ENCODE measurements at regions not wholly inside any gene's neighbourhood (a gene's known extent, or its start where the extent isn't known, plus 50 kb on each side); places are given as distances from the start of the nearest gene placed in this dataset.
A peak's percentile ranks its signal among the peaks of the same experiment; 100 is the strongest.

- ATAC-seq (peak; percentile 91), DNase-seq (ENCODE audit: low read depth, low spot score) (no peak)
- H4K20me1 ChIP-seq (ENCODE audit: insufficient read depth), result no peaks in the 10 kb centered on the region
- H3K4me2 ChIP-seq (ENCODE audit: low read length), result no peak overlapping the region
- ChIA-PET POLR2A (no interaction called here), CTCF (no interaction called here), RAD21 (ENCODE audit: low non-redundant PET in 1 of 2, low total read pairs in 2 of 2, uncharacterized antibody in 2 of 2, unreplicated experiment in 2 of 2) (no interaction called here)
- H3K27ac ChIP-seq (ENCODE audit: low read depth, low read length), result no peak overlapping the region
- H3K4me1 ChIP-seq (ENCODE audit: control insufficient read depth in 1 of 2, insufficient read depth in 2 of 2, low read length in 2 of 2), result no peaks in the 10 kb centered on the region
- no TSS peak for BruUV-seq (replicated peaks)
- H3K36me3 ChIP-seq (ENCODE audit: control insufficient read depth in 1 of 2, insufficient read depth in 2 of 2, low read length in 2 of 2), result no peaks in the 10 kb centered on the region
- no peak for TF ChIP-seq SIN3A (IDR thresholded peaks at IDR 0.05; ENCODE audit: low read depth)
- TF ChIP-seq CTCF (IDR thresholded peaks at IDR 0.05 in 2 of 3, conservative IDR thresholded peaks at IDR 0.05 in 1 of 3; ENCODE audit: borderline replicate concordance in 1 of 3, insufficient read depth in 1 of 3, low read depth in 2 of 3, low read length in 2 of 3), result peak; percentile 3 to 60 (median 55); a peak in 4 of 6 replicates
- peak; percentile 31; the same call in 1 of the 2 replicates for TF ChIP-seq RAD21 (IDR thresholded peaks at IDR 0.05; ENCODE audit: low read depth)
- H3K79me2 ChIP-seq (ENCODE audit: insufficient read depth, low read length), result no peaks in the 10 kb centered on the region
- H3K9me3 ChIP-seq (ENCODE audit: control insufficient read depth in 1 of 2, insufficient read depth in 1 of 2, low read depth in 1 of 2, low read length in 2 of 2), result peaks cover 0 to 9% of the 10 kb centered on the region in 2 experiments; a peak in 1 of 4 replicates
- intact Hi-C loops (cut with micrococcal nuclease), result no loop called here
- H3K9ac ChIP-seq (ENCODE audit: low read length), result no peak overlapping the region
- H3K9me2 ChIP-seq (ENCODE audit: insufficient read depth), result no peaks in the 10 kb centered on the region
- H2AFZ ChIP-seq (ENCODE audit: low read depth, low read length, poor library complexity, severe bottlenecking), result no peak overlapping the region
- H3K27me3 ChIP-seq (ENCODE audit: insufficient read depth, low read length), result no peaks in the 10 kb centered on the region
- no peak overlapping the region for H3K4me3 ChIP-seq (replicated peaks in 1 of 2; ENCODE audit: low read depth in 1 of 2, low read length in 2 of 2)
These were observed 54.9 kb upstream of the GNG2 start for GRCh38 chr14:51805541-51805940.

GRCh38 chr14:51806026-51807023 lies 54.1 kb upstream of the GNG2 start:
- intact Hi-C loops (cut with micrococcal nuclease), result no loop called here
- CTCF ChIA-PET, result no interaction called here
- H4K20me1 ChIP-seq (ENCODE audit: insufficient read depth), result no peaks in the 10 kb centered on the region
- no peaks in the 10 kb centered on the region for H3K36me3 ChIP-seq (ENCODE audit: control insufficient read depth in 1 of 2, insufficient read depth in 2 of 2, low read length in 2 of 2)
- H3K4me3 ChIP-seq (replicated peaks in 1 of 2; ENCODE audit: low read depth in 1 of 2, low read length in 2 of 2), result no peak overlapping the region
- POLR2A ChIA-PET, result no interaction called here
- no peaks in the 10 kb centered on the region for H3K9me2 ChIP-seq (ENCODE audit: insufficient read depth)
- RAD21 ChIA-PET (ENCODE audit: low non-redundant PET in 1 of 2, low total read pairs in 2 of 2, uncharacterized antibody in 2 of 2, unreplicated experiment in 2 of 2), result no interaction called here
- peaks cover 0 to 9% of the 10 kb centered on the region in 2 experiments; a peak in 1 of 4 replicates for H3K9me3 ChIP-seq (ENCODE audit: control insufficient read depth in 1 of 2, insufficient read depth in 1 of 2, low read depth in 1 of 2, low read length in 2 of 2)
- no peaks in the 10 kb centered on the region for H3K4me1 ChIP-seq (ENCODE audit: control insufficient read depth in 1 of 2, insufficient read depth in 2 of 2, low read length in 2 of 2)
- ATAC-seq (no peak), DNase-seq (ENCODE audit: low read depth, low spot score) (no peak)
- no TSS peak for BruUV-seq (replicated peaks)
- H3K4me2 ChIP-seq (ENCODE audit: low read length), result no peak overlapping the region
- H3K27me3 ChIP-seq (ENCODE audit: insufficient read depth, low read length), result no peaks in the 10 kb centered on the region
- H2AFZ ChIP-seq (ENCODE audit: low read depth, low read length, poor library complexity, severe bottlenecking), result no peak overlapping the region
- H3K27ac ChIP-seq (ENCODE audit: low read depth, low read length), result no peak overlapping the region
- no peaks in the 10 kb centered on the region for H3K79me2 ChIP-seq (ENCODE audit: insufficient read depth, low read length)
- no peak overlapping the region for H3K9ac ChIP-seq (ENCODE audit: low read length)
- TF ChIP-seq ZNF274 (IDR thresholded peaks at IDR 0.05; ENCODE audit: low read depth, low read length), result no peak
- no peak for TF ChIP-seq POLR2A (IDR thresholded peaks at IDR 0.05; ENCODE audit: borderline replicate concordance, extremely low read depth, insufficient read depth, insufficient read length)
- TF ChIP-seq EZH2 (IDR thresholded peaks at IDR 0.05), result no peak
- TF ChIP-seq SRF (IDR thresholded peaks at IDR 0.05; ENCODE audit: low read depth), result no peak
- TF ChIP-seq EGR1 (IDR thresholded peaks at IDR 0.05; ENCODE audit: low read depth), result no peak
- TF ChIP-seq TCF7L2 (IDR thresholded peaks at IDR 0.05; ENCODE audit: borderline replicate concordance, extremely low read depth, insufficient read depth, insufficient read length), result no peak
- TF ChIP-seq YY1 (IDR thresholded peaks at IDR 0.05; ENCODE audit: extremely low read depth, insufficient replicate concordance, low read depth, low read length), result no peak
- TF ChIP-seq EZH2phosphoT487 (IDR thresholded peaks at IDR 0.05; ENCODE audit: borderline replicate concordance), result no peak
- TF ChIP-seq ATF3 (IDR thresholded peaks at IDR 0.05), result no peak
- no peak for TF ChIP-seq CBX3 (IDR thresholded peaks at IDR 0.05; ENCODE audit: low read depth)
- no peak for TF ChIP-seq CTCF (IDR thresholded peaks at IDR 0.05 in 2 of 3, conservative IDR thresholded peaks at IDR 0.05 in 1 of 3; ENCODE audit: borderline replicate concordance in 1 of 3, insufficient read depth in 1 of 3, low read depth in 2 of 3, low read length in 2 of 3)
- no peak for TF ChIP-seq ZFX (IDR thresholded peaks at IDR 0.05)
- no peak for TF ChIP-seq ELF1 (IDR thresholded peaks at IDR 0.05; ENCODE audit: borderline replicate concordance, low read depth)
